Head of caudate nucleus (tissue), 42 donors: ENCODE measurements at regions not wholly inside any gene's neighbourhood (a gene's known extent, or its start where the extent isn't known, plus 50 kb on each side); places are given as distances from the start of the nearest gene placed in this dataset.

ENCODE experiments used
- DNase-seq, 42 donors: peaks; one replicate each; pipeline versions ENCODE4 v3.0.0 to v3.0.0-alpha.2; 2020 to 2021; ENCODE audit warnings: mixed read lengths in 7 of 42
- intact Hi-C: fragments of 100-400 bp; cut with DNase I; formaldehyde crosslinking; loops from one replicate; pipeline ENCODE4 v1.15.0; 2022

DNA sequence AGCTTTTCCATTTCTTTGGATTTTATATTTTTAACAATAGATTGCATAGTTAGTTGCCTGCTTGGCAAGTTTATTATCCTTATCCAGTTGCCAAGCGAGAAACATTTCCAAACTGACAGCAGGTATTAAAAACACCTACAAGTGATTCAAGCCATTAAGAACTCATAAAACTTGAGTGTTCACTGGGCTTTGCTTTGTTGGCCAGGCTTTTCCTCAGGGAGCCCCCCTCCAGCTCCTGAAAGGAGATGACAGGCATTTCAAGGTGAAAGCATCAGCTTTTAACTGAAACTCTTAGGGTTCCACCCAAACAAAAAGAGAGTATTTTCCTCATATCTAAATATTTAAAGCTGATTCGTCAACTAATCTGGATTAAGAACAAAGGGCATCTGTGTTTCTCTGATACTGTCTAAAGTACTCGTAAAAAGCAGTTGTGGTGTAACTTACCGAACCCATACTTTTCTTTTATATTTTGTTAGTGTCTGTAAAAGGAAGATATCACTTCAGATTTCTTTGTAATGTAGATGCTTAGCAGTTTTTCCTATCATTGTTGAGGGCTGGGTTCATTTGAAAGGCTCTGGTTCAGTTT, 363.4 kb downstream of the OTOL1 start:
- no peak for DNase-seq
- intact Hi-C loops: no loop called here

DNA sequence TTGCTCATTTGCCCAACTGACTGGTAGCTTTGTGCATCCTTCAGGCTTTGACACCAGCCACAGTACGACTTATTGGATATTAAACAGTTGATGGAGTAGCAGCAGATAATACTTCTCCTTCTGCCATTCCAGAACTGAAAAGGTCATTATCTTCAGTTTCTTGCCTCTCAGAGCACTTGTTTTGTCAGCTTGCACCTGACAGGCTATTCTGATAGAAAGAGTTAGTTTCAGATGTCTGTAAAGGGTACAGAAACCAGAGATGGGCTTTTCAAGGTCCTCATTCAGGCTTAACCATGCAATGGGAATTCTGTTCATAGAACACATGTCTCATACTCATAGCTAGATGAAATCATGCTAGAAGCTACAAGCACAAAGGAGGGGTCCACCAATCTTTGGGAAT, 367.2 kb downstream of the OTOL1 start:
- intact Hi-C loops: no loop called here
- DNase-seq: no peak

DNA sequence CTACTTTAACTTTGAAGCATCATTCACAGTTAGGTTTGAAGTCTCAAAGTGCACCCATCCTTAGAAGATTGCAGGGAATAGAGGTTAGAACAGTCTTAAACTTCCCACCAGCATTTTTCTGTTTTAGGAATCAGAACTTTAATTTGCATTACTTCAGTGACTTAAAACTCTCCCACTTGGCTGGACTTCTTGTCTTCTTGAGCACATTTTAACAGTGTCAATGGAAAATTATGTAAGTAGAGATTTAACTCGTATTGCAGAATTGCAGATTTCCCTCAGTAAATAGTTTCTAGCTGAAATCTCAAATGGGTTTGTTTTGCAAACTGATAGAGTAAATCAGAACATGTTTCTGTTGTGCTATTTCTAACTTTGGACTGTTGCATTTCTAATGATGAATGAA, 369.6 kb downstream of the OTOL1 start:
- no peak for DNase-seq
- intact Hi-C loops: no loop called here

DNA sequence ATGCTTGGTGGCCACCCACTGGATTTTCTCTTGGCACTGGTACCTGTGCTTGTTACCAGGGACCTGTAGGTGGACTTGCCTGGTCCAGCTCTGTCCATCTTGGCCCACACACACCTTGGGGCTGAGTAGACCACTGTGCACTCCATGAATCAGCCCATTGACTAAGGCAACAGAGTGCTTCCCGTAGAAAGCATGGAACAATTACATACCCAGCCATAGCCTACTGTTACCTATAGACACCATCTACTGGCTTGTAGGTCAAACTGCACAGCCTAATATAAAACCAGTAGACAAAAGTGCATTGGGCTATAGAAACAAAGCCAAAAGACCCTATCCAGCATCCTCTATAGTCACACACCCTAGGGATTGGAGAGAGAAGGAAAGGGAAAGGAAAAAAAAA, 378.9 kb downstream of the OTOL1 start:
- intact Hi-C loops: no loop called here
- DNase-seq: no peak

DNA sequence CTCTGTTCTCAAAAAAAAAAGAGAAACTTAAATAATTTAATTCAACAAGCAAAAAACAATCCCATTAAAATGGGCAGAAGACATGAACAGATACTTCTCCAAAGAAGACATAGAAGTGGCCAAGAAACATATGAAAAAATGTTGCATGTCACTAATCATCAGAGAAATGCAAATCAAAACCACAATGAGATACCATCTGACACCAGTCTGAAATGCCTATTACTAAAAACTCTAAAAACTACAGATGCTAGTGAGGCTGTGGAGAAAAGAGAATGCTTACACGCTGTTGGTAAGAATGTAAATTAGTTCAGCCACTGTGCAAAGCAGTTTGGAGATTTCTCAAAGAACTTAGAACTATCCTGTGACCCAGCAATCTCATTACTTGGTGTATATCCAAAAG, 382.9 kb downstream of the OTOL1 start:
- intact Hi-C loops: no loop called here
- DNase-seq: no peak

DNA sequence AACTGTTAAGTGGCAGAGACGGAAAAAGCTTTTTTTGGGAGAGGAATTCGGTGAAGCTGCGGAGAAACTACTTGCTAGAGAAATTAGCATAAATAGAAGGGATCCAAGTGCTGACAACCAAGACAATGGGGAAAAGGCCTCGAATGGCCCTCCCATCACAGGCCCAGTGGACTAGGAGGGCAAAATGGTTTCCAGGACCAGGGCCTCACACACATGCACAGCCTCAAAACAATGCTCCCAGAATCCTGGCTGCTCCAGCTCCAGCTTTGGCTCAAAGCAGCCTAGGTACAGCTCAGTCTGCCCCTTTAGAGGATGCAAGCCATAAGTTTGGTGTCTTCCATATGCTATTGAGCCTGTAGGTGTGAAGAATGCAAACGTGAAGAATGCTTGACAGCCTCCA, 388.2 kb downstream of the OTOL1 start:
- intact Hi-C loops: no loop called here
- DNase-seq: no peak

DNA sequence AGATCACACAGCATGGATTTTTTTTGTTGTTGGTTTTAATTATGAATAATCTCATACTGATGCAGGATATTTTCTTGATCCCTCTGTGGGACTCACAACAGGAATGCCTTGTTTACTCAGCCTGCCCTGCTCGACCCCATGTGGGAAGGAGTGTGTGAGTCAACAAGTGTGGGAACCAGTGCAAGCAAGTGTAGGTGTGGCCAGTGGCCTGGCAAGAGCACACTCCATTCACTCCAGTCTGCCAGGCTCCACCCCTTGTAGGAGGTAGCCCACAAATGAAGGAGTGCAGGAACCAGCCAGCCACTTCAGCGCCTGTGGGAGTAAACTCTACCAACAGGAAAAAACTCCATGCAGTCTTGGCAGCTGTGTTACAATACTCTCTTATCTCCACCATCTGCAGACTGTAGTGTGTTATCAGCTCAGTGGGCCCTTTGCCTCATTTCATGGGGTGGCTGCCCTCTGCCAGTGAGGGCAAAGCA, 393.6 kb downstream of the OTOL1 start:
- no peak for DNase-seq
- intact Hi-C loops: no loop called here

DNA sequence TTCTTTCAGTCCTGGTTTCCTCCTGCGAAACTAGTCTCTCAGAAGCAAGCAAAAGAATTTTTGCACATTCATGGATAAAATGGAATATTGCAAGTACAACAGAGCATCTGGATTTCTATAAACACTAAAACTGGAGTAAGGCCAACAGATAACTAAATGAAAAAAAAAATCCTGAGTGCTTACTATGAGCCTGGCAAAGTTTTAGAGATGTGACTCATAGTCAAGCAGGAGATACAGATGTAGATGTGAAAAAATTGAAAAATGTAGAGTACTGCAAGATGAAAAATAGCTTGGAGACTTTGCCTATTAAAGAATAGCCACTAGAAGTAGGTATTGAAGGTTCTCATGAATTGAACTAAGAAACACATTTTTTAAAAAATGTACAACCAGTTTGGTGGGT, 397.4 kb downstream of the OTOL1 start:
- no peak for DNase-seq
- intact Hi-C loops: no loop called here

DNA sequence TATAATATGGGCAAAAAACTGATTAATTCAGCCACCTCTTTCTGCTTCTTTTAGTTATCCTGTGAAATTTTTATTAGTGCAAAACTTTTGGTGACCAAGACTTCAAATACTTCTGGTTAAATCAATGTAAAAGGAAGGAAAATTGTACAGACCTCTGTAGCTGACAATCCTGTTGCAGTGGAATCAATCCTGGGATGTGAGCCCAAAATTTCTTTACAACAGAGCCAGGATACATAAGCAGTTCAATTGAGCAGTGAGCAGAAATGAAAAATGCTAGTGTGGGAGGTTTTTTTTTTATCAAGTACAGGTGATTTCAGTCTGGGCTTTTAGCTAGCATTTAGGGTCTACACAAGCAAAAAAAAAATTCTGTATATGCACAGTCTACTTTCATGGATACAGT, 398.0 kb downstream of the OTOL1 start:
- intact Hi-C loops: no loop called here
- DNase-seq: no peak

DNA sequence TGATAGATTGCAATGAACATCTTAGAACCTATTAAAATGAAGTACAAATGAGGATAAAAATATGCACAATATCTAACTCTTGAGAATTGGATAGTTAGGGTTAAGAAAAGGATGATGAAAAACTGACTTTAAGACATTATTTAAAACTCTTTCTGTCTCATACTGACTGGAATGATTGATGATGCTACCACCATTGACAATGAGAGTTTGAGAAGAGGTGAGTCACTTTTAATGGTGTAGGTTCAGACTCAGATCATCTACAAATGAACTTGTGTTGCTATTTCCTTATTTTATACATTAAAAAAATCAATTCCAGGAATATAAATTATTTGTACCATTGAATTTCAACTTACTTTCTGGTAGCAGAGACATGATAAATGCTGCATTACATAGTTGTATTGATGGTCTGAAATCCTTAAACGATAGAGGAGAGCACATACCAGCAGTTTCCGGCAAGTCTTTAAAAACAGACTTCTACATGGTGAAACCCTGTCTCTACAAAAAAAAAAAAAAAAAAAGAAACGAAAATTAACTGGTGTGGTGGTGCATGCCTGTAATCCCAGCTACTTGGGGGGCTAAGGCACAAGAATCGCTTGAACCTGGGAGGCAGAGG, 409.0 kb downstream of the OTOL1 start:
- intact Hi-C loops: no loop called here
- DNase-seq: no peak

DNA sequence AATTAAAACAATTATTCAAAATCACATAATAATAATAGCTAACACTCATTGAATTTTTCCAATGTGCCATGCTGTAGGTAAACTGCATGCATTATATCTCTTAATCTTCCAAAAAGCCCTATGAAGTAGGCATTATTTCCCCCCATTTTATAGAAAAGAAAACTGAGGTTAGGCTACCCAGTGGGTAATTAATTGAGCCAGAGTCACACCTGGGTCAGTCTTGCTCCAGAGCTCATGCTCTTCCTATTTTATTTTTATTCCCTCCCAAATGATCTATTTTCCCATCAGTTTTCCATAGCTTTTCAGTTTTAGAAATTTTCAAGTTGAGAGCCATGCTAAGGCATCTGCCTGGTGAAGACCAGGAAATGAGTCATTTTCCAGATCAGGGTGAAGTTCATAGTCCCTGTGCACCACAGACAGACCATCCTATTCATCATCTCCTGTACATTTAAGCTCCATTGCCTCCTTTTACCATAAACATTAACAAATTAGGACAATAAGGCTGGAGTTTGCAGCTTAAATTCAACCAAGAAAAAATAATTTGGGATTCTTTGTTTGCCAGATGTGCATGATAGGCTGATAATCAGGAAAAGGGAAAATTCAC, 417.3 kb downstream of the OTOL1 start:
- intact Hi-C loops: no loop called here
- no peak for DNase-seq

DNA sequence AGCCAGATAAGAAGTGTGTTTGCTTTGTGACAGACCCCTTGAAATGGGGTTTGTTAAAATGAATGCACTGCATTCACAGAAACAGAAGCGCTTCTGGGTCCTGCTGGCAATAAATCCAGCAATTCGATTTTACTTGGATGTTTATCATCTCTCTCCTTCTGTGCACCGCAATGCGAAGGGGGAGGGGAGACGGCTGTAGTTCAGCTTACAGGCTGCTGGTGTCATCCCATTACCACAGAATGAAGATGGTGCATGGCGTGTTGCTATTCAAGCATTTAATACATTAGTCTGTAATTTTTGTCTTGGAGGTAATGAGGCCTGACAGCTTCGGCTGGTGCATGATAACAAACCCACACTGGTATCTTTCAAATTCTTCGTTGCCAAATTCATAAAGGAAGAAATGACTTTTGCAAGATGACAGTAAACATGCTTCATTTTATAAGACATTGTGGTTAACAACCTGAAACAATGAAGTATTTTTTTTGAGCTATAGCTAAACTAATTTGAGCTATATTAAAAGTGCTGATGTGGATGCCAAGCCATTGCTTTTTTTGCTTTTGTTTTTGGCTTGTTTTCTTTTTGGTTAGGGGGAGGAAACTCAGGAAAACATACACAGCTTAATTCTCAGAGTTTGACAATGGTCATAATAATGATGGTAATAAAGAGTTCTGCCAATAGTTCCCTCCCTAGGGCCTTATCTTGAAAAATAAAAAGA, 418.3 kb downstream of the OTOL1 start:
- intact Hi-C loops: no loop called here
- DNase-seq: peak; percentile 52 to 89 (median 74)

DNA sequence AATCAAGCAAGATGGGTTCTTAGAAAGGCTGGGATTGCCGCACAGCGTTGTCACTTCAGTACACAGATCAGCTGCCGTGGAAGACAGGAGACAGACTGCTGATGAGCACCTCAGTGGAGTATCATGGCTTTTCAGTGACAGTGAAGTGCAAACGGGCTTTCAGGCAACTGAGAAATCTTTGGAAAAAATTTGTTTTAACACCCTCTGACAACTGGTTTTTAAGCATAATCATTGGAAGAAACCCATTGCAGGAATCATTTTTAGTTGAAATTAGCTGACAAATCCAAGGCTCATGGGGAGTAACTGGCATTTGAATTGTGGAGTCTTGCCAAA, 418.8 kb downstream of the OTOL1 start:
- intact Hi-C loops: no loop called here
- DNase-seq: peak in 29 of 42 donors; percentile 3 to 58 (median 26)

DNA sequence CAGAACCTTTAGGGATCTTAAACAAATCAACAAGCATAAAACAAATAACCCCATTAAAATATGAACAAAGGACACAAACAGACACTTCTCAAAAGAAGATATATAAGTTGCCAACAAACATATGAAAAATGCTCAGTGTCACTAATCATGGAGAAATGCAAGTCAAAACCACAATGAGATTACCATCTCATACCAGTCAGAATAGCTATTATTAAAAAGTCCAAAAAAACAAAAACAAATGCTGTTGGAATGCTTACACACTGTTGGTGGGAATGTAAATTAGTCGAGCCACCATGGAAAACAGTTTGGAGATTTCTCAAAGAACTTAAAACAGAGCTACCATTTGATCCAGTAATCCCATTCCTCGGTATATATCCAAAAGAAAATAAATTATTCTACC, 423.6 kb downstream of the OTOL1 start:
- intact Hi-C loops: no loop called here
- no peak for DNase-seq

DNA sequence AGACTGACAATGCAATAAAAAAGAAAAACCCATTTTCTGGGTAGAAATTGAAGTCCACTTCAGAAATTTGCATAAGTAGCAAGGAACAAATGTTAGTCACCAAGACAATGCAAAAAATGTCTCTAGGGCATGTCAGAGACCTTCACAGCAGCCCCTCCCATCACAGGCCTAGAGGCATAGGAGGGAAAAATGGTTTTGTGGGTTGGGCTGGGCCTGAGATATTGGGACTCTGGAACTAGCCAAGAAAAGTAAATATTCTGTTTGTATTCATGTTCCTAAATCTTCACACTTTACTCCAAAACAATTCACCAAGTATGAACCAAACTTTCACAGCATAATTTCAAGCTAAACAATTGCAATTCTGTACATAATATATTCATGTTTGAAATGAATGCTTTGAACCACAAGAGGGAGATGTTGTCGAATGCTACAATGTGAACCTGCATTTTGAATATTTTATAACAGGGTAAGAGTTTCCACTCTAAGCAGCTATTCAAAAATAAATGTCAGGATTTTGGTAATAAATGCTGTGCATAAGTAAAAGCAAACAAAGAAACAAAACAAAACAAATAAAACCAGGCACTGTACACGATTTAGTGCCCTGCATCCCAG, 429.2 kb downstream of the OTOL1 start:
- intact Hi-C loops: no loop called here
- no peak for DNase-seq

DNA sequence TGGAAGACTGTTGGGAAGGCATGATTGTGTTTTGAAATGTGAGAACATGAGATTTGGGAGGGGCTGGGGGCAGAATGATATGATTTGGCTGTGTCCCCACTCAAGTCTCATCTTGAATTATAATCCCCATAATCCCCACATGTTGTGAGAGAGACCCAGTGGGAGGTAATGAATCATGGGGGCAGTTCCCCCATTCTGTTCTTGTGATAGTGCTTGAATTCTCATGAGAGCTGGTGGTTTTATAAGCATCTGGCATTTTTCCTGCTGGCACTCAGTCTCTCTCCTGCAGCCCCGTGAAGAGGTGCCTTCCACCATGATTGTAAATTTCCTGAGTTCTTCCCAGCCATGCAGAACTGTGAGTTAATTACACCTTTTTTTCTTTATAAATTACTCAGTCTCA, 430.5 kb downstream of the OTOL1 start:
- intact Hi-C loops: no loop called here
- no peak for DNase-seq

DNA sequence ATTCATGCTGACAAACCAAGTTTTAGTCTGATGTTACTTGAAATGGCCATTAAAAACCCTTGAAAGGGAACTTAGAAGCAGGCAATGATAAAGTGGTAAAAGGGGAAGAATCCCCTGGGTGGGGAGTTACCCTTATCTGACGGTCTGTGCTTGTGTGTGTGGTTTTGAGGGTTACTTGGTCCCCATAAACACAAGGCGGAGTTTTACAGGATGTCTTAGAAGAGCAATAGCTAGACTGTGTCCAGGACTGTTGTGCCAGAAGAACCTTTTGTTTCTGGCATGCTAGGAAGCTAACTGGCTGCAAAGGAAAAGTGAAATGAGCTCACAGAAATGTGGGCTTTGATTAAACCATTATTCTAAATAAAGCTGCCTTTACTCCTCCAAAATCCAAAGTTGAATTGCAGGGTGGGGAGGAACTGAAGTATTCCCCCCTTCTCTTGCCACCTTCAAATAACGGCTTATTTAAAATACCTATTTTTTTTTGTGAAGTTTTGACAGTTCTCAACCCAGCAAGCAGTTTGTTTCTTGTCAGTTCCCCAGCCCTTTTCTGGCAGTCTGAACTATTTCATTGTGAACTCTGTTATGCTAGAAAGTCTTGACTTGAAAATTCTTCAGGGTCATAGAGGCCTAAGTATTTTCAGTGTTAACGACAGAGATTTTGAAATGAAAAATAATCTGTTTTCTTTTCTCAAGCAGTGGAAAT, 443.5 kb downstream of the OTOL1 start:
- peak in 8 of 42 donors; percentile 7 to 46 (median 19) for DNase-seq
- intact Hi-C loops: no loop called here

DNA sequence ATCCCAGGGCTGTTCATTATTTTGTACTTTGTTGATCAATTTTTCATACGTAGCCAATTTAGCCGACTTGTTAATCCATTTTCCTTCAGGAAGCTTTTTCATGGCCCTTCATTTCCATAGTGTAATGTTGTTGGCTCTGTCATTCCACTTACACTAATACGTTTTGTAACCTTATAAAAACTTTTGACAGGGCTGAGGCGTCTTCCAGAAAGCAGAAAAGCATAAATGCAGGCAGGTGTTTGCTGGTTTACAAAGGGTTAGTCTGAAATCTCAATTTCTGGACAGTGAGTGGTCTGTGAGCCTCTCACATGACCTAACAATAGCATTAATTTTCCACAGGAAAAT, 444.0 kb downstream of the OTOL1 start:
- no peak for DNase-seq
- intact Hi-C loops: no loop called here

DNA sequence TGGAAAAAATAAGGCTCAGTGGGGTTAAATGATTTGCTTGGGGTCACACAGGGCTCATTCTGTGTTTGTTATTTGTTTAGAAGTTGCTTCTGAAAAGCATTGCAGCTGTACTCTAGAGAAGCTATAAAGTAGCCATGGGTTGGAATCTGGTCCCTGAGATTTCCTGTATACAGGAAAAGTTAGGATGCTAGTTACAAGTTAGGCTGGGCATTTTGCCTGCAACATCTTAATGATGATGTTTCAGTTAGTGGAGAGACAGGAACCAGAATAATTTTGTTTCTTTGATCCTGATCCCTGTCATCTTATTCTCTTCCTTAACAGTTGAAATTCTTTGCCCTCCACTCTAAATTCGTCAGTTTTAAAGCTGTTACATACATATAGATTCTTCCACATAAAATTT, 445.3 kb downstream of the OTOL1 start:
- DNase-seq: no peak
- intact Hi-C loops: no loop called here
